ENCODE measurements at regions not wholly inside any gene's neighbourhood (a gene's known extent, or its start where the extent isn't known, plus 50 kb on each side); places are given as distances from the start of the nearest gene placed in this dataset.

DNA sequence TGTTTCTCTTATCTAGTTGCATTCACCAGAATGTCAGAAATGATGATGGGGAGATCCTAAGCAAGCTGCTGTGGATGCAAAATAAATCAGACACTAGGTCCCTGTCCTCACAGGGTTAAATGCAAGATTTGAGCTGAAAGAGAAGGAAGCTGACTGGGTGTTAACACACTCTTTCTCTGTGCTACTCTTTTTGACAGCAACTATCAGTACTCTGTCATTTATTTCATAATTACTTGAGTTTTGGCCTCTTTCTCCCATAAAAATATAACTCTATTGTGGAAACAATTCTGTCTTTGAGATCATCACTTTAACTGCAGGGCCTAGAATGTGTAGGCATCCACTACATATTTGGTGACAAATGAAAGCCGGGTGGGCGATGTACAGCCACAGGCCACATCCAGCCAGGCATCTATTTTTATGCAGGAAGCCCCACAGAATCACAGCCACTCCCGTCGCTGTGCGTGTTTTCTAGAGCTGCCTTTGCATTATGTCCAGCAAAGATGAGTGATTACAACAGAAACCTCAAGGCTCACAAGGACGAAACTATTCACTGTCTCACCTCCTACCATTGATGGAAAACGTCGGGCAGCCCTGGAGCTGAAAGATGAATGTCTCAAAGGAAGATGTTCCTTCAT lies 849.0 kb downstream of the RNF144A start:
- no peak for TF ChIP-seq TEAD4 (IDR thresholded peaks at IDR 0.05)
- no peak for TF ChIP-seq EP300 (IDR thresholded peaks at IDR 0.05; ENCODE audit: borderline replicate concordance)
- TF ChIP-seq TAF1 (IDR thresholded peaks at IDR 0.05; ENCODE audit: low read depth): no peak
- TF ChIP-seq CREB1 (IDR thresholded peaks at IDR 0.05; ENCODE audit: low read depth): no peak
- no peak for TF ChIP-seq YY1 (IDR thresholded peaks at IDR 0.05; ENCODE audit: low read depth)
- TF ChIP-seq FOXM1 (IDR thresholded peaks at IDR 0.05; ENCODE audit: borderline replicate concordance, low read depth): no peak
- no peak for TF ChIP-seq CEBPB (IDR thresholded peaks at IDR 0.05)
- no peak for TF ChIP-seq MAX (IDR thresholded peaks at IDR 0.05)
- TF ChIP-seq ZBTB7A (IDR thresholded peaks at IDR 0.05; ENCODE audit: low read depth): no peak
- TF ChIP-seq EGR1 (IDR thresholded peaks at IDR 0.05): no peak
- TF ChIP-seq, protein P1, sequence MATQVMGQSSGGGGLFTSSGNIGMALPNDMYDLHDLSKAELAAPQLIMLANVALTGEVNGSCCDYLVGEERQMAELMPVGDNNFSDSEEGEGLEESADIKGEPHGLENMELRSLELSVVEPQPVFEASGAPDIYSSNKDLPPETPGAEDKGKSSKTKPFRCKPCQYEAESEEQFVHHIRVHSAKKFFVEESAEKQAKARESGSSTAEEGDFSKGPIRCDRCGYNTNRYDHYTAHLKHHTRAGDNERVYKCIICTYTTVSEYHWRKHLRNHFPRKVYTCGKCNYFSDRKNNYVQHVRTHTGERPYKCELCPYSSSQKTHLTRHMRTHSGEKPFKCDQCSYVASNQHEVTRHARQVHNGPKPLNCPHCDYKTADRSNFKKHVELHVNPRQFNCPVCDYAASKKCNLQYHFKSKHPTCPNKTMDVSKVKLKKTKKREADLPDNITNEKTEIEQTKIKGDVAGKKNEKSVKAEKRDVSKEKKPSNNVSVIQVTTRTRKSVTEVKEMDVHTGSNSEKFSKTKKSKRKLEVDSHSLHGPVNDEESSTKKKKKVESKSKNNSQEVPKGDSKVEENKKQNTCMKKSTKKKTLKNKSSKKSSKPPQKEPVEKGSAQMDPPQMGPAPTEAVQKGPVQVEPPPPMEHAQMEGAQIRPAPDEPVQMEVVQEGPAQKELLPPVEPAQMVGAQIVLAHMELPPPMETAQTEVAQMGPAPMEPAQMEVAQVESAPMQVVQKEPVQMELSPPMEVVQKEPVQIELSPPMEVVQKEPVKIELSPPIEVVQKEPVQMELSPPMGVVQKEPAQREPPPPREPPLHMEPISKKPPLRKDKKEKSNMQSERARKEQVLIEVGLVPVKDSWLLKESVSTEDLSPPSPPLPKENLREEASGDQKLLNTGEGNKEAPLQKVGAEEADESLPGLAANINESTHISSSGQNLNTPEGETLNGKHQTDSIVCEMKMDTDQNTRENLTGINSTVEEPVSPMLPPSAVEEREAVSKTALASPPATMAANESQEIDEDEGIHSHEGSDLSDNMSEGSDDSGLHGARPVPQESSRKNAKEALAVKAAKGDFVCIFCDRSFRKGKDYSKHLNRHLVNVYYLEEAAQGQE (IDR thresholded peaks at IDR 0.05; ENCODE audit: low read depth): no peak
- TF ChIP-seq, protein P2, sequence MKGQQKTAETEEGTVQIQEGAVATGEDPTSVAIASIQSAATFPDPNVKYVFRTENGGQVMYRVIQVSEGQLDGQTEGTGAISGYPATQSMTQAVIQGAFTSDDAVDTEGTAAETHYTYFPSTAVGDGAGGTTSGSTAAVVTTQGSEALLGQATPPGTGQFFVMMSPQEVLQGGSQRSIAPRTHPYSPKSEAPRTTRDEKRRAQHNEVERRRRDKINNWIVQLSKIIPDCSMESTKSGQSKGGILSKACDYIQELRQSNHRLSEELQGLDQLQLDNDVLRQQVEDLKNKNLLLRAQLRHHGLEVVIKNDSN (IDR thresholded peaks at IDR 0.05): no peak
- no peak for TF ChIP-seq RAD21 (IDR thresholded peaks at IDR 0.05; ENCODE audit: low read depth)
- TF ChIP-seq TCF12 (IDR thresholded peaks at IDR 0.05; ENCODE audit: low read depth): no peak
- no peak for TF ChIP-seq NFIC (IDR thresholded peaks at IDR 0.05)

DNA sequence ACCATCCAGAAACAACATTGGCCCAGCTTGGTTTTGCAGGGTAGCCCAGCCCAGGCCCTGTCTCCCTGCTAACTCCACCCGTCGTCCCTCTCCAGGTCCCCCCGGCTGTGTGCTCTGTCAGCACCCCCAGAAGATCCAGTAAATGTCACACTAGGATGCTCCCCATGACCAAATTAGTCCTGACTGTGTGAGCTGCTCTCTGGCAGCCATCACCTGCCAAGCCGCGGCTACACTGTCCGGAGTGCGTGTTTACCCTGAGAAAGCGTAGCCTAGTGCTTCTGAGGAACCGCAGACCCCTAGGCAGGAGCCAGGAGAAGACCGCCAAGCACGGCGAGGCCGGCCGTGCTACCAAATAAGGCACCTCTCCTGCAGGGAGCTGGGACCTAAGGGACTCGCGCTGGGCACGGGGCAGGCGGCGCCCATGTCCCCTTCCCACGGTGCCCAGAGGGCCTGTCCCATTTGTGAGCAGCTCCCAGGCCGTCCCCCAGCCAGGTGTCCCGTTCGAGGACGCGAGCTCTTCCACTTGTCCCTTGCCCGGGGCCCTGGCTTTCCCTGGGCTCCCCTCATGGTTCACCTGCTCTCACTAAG lies 849.9 kb downstream of the RNF144A start:
- TF ChIP-seq CREB1 (IDR thresholded peaks at IDR 0.05; ENCODE audit: low read depth) (no peak), FOXM1 (IDR thresholded peaks at IDR 0.05; ENCODE audit: borderline replicate concordance, low read depth) (no peak), TAF1 (IDR thresholded peaks at IDR 0.05; ENCODE audit: low read depth) (no peak), ZBTB7A (IDR thresholded peaks at IDR 0.05; ENCODE audit: low read depth) (no peak), TEAD4 (IDR thresholded peaks at IDR 0.05) (no peak)

GRCh38 chr2:7767902-7768301 lies 850.7 kb downstream of the RNF144A start:
- TF ChIP-seq TAF1 (IDR thresholded peaks at IDR 0.05; ENCODE audit: low read depth): no peak
- no peak for TF ChIP-seq EGR1 (IDR thresholded peaks at IDR 0.05)
- TF ChIP-seq EP300 (IDR thresholded peaks at IDR 0.05; ENCODE audit: borderline replicate concordance): no peak
- TF ChIP-seq TCF12 (IDR thresholded peaks at IDR 0.05; ENCODE audit: low read depth): no peak
- no peak for TF ChIP-seq FOXM1 (IDR thresholded peaks at IDR 0.05; ENCODE audit: borderline replicate concordance, low read depth)
- no peak for TF ChIP-seq YY1 (IDR thresholded peaks at IDR 0.05; ENCODE audit: low read depth)
- TF ChIP-seq, protein P1 (IDR thresholded peaks at IDR 0.05; ENCODE audit: low read depth): no peak
- TF ChIP-seq RAD21 (IDR thresholded peaks at IDR 0.05; ENCODE audit: low read depth): no peak

- no peak for TF ChIP-seq TAF1 (IDR thresholded peaks at IDR 0.05; ENCODE audit: low read depth)
- TF ChIP-seq, protein P2 (IDR thresholded peaks at IDR 0.05): no peak
- TF ChIP-seq FOXM1 (IDR thresholded peaks at IDR 0.05; ENCODE audit: borderline replicate concordance, low read depth): no peak
- no peak for TF ChIP-seq TEAD4 (IDR thresholded peaks at IDR 0.05)
- no peak for TF ChIP-seq ZBTB7A (IDR thresholded peaks at IDR 0.05; ENCODE audit: low read depth)
- TF ChIP-seq EGR1 (IDR thresholded peaks at IDR 0.05): no peak
- no peak for TF ChIP-seq YY1 (IDR thresholded peaks at IDR 0.05; ENCODE audit: low read depth)
- TF ChIP-seq, protein P1 (IDR thresholded peaks at IDR 0.05; ENCODE audit: low read depth): no peak
- no peak for TF ChIP-seq NFIC (IDR thresholded peaks at IDR 0.05)
- TF ChIP-seq CREB1 (IDR thresholded peaks at IDR 0.05; ENCODE audit: low read depth): no peak
- TF ChIP-seq MAX (IDR thresholded peaks at IDR 0.05): no peak
- TF ChIP-seq RAD21 (IDR thresholded peaks at IDR 0.05; ENCODE audit: low read depth): no peak
- TF ChIP-seq CEBPB (IDR thresholded peaks at IDR 0.05): no peak
These were observed 854.6 kb downstream of the RNF144A start for GRCh38 chr2:7771781-7772180.
